ENCODE measurements at regions not wholly inside any gene's neighbourhood (a gene's known extent, or its start where the extent isn't known, plus 50 kb on each side); places are given as distances from the start of the nearest gene placed in this dataset.

DNA sequence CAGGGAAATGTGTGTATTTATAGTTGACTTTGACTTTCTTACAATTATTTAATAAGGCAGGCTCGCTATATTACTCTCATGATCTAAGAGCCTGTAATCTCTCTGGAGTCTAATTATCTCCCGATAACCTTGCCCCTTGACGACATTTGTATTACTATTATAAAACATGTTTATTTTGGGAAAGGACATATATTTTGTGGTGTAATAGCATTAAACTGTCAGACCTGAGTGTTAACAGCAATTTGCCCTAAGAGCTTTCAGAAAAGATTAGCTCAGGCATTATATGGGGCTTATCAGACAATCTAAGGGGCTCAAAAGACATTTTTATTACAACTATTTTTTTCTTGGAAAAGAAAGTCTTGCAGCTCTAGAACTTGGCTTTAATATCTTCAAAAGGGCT, 427.9 kb upstream of the SLIT2 start:
- Histone ChIP-seq H3K4me3 (no peak overlapping the region), H3K9me3 (no peaks in the 10 kb centered on the region), H3K27ac (no peak overlapping the region), H3K27me3 (ENCODE audit: low read depth) (no peaks in the 10 kb centered on the region), H3K4me1 (no peaks in the 10 kb centered on the region), H3K36me3 (no peaks in the 10 kb centered on the region)
- TF ChIP-seq, protein P1, sequence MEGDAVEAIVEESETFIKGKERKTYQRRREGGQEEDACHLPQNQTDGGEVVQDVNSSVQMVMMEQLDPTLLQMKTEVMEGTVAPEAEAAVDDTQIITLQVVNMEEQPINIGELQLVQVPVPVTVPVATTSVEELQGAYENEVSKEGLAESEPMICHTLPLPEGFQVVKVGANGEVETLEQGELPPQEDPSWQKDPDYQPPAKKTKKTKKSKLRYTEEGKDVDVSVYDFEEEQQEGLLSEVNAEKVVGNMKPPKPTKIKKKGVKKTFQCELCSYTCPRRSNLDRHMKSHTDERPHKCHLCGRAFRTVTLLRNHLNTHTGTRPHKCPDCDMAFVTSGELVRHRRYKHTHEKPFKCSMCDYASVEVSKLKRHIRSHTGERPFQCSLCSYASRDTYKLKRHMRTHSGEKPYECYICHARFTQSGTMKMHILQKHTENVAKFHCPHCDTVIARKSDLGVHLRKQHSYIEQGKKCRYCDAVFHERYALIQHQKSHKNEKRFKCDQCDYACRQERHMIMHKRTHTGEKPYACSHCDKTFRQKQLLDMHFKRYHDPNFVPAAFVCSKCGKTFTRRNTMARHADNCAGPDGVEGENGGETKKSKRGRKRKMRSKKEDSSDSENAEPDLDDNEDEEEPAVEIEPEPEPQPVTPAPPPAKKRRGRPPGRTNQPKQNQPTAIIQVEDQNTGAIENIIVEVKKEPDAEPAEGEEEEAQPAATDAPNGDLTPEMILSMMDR (IDR thresholded peaks at IDR 0.05), result no peak
- no peak for DNase-seq
- intact Hi-C loops (cut with DNase I), result no loop called here
- no peak for ATAC-seq

DNA sequence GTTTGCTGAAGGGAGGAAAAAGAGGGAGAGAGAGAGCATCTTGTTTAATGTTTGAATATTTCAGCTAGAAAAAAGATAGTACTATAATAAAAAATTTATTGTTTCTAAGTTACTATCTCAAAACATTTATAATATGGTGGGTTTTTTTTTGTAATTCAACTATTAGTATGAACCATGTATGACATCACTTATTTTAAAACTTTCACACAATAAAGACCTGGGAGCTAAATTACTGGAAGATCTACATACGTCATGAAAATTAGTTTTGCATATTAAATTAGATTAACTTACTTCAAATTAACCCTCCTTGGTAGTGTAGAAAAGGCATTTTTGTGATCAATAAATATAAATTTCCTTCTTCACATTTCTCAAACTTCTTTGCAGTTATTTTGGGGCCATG, 432.0 kb upstream of the SLIT2 start:
- Histone ChIP-seq H3K27me3 (ENCODE audit: low read depth) (no peaks in the 10 kb centered on the region), H3K4me3 (no peak overlapping the region), H3K27ac (no peak overlapping the region), H3K9me3 (no peaks in the 10 kb centered on the region), H3K4me1 (no peaks in the 10 kb centered on the region), H3K36me3 (no peaks in the 10 kb centered on the region)
- DNase-seq (no peak), ATAC-seq (no peak)
- intact Hi-C loops (cut with DNase I), result no loop called here
- TF ChIP-seq, protein P1 (IDR thresholded peaks at IDR 0.05), result no peak

DNA sequence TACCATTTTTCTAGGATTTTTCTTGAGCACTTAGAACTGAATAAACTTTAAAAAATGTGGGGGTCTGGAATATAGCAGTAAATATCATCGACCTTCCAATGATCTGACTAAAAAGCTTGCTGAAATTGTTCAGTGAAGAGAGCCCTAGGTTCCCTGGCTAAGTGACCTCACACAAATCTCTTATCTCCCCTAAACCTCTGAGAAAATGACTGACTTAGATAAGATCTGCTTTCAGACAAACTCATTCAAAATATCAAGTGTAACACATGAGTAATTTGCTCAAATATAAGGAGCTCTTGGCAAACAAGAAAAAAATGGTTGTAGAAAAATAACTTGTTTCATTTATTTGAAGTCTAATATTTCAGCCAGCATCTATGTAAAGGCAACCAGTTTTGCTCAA, 441.7 kb upstream of the SLIT2 start:
- H3K9me3 ChIP-seq, result no peaks in the 10 kb centered on the region
- DNase-seq (no peak), ATAC-seq (peak in 1 of 2 donors; percentile 55)
- H3K4me1 ChIP-seq, result peaks cover 17% of the 10 kb centered on the region
- H3K27me3 ChIP-seq (ENCODE audit: low read depth), result no peaks in the 10 kb centered on the region
- no peak overlapping the region for H3K27ac ChIP-seq
- no peak overlapping the region for H3K4me3 ChIP-seq
- TF ChIP-seq, protein P1 (IDR thresholded peaks at IDR 0.05), result no peak
- H3K36me3 ChIP-seq, result no peaks in the 10 kb centered on the region
- intact Hi-C loops (cut with DNase I), result no loop called here

DNA sequence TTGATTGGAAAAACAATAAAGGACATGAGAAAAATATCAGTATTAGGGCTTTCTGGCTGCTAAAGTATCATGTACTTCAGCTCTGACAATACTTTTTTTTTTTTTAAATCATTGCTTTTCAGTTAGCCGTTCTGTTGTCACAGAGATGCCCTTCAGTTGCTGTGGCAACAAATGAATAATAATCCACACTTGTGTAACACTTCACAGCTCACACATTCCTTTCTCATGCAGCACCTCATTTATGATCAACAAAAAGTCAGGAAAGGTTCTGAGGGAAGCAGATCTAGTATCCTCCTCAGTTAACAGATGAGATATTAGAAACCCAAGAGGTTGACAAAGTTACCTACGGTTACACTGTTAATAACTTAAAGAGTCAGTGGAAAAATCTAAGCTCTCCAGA, 444.2 kb upstream of the SLIT2 start:
- intact Hi-C loops (cut with DNase I), result no loop called here
- Histone ChIP-seq H3K4me3 (no peak overlapping the region), H3K4me1 (peaks cover 17% of the 10 kb centered on the region), H3K9me3 (no peaks in the 10 kb centered on the region), H3K27ac (no peak overlapping the region), H3K36me3 (no peaks in the 10 kb centered on the region), H3K27me3 (ENCODE audit: low read depth) (no peaks in the 10 kb centered on the region)
- ATAC-seq (peak; percentile 74 to 88), DNase-seq (no peak)
- TF ChIP-seq, protein P1 (IDR thresholded peaks at IDR 0.05), result no peak

DNA sequence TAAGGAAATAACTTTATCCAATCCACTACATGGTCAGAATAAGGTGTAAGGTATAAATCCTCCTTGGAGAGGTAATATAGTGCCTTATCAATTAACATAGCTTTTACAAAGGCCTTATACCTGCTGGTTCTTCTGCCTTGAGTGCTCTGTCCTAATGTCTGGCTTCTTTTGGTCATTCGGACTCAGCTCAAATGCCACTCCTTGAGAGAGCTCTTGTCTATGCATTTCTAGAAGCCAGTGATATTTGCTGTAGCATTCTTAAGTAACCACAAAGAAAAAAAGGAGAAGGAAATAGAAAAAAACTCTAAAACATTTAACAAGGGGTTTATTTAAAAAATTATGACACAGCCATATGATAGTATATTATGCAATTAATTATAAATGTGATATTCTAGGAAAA, 444.8 kb upstream of the SLIT2 start:
- intact Hi-C loops (cut with DNase I), result no loop called here
- ATAC-seq (peak; percentile 74 to 84), DNase-seq (no peak)
- H3K27me3 ChIP-seq (ENCODE audit: low read depth), result no peaks in the 10 kb centered on the region
- H3K27ac ChIP-seq, result no peak overlapping the region
- no peaks in the 10 kb centered on the region for H3K9me3 ChIP-seq
- H3K36me3 ChIP-seq, result no peaks in the 10 kb centered on the region
- TF ChIP-seq, protein P1 (IDR thresholded peaks at IDR 0.05), result no peak
- H3K4me3 ChIP-seq, result no peak overlapping the region
- H3K4me1 ChIP-seq, result peaks cover 17% of the 10 kb centered on the region

DNA sequence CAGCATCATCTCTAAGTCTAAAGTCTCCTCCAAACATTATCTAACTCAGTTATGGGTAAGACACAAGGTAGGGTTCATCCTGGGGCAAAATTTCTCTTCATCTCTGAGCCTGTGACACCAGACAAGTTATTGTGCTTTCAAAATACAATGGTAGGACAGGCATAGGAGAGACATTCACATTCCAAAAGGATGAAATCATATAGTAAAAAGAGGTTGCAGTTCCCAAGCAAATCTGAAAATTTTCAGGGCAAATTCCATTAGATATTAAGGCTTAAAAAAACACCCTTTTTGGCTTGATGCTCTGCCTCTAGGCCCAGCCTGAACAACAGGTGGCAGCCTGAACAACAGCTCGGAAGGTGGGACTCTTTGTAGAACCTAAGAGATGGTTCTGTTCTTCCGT, 448.3 kb upstream of the SLIT2 start:
- TF ChIP-seq, protein P1 (IDR thresholded peaks at IDR 0.05), result no peak
- H3K4me3 ChIP-seq, result no peak overlapping the region
- DNase-seq, result no peak
- intact Hi-C loops (cut with DNase I), result no loop called here
- H3K36me3 ChIP-seq, result no peaks in the 10 kb centered on the region
- peaks cover 17% of the 10 kb centered on the region for H3K4me1 ChIP-seq
- no peak overlapping the region for H3K27ac ChIP-seq
- no peaks in the 10 kb centered on the region for H3K27me3 ChIP-seq (ENCODE audit: low read depth)
- H3K9me3 ChIP-seq, result no peaks in the 10 kb centered on the region
- ATAC-seq, result no peak

Data from lower lobe of right lung (tissue), 2 donors.